K562 (cell line): ENCODE measurements at regions not wholly inside any gene's neighbourhood (a gene's known extent, or its start where the extent isn't known, plus 50 kb on each side); places are given as distances from the start of the nearest gene placed in this dataset.

ENCODE experiments used
- ATAC-seq: fragments of 200-7000 bp; cut with Tn5 transposase; 3 replicates; pipeline ENCODE4 v1.9.1; 2020; ENCODE audit warnings: moderate library complexity
- BruUV-seq: library from RNA; stranded (reverse); fragments of 400-500 nt; replicated peaks from 2 replicates; lab custom pipeline; 2021; lab: Mats Ljungman, UMichigan
- CTCF ChIA-PET: fragments of 300-600 bp; formaldehyde crosslinking; extraction: SDS; loops from one replicate; lab custom pipeline; 2021; ENCODE audit warnings: low intra/inter-chr PET ratio; lab: Yijun Ruan, JAX
- POLR2A ChIA-PET: fragments of 300-600, 350-650 bp; sonication (Branson Sonifier 250); formaldehyde crosslinking; extraction: SDS; loops from one replicate; lab custom pipeline; 2021; ENCODE audit warnings: antibody characterized with exemption, inconsistent platforms; lab: Yijun Ruan, JAX
- DNase-seq, 4 experiments: peaks; one replicate each; pipeline versions ENCODE4 v3.0.0 to v3.0.0-alpha.2; 2011 to 2018; ENCODE audit warnings: low spot score in 3 of 4, mixed read lengths in 3 of 4; ENCODE audit errors: extremely low read depth in 1 of 4
- FAIRE-seq: peaks from 2 replicates; lab custom pipeline; 2011; peaks lifted over from hg19 to GRCh38; lab: Jason Lieb, UNC
- H2AFZ ChIP-seq: 2 replicates; pipeline ENCODE4 v1.6.0; 2011; ENCODE audit warnings: low read depth, low read length, control low read depth, inconsistent platforms
- H3K27ac ChIP-seq: fragments of 200-600 bp; 3 replicates; pipeline ENCODE4 v1.8.0; 2011; ENCODE audit warnings: low read depth, mild to moderate bottlenecking, control low read depth, inconsistent platforms, low read length, moderate library complexity, mixed read lengths; ENCODE audit errors: extremely low read depth
- H3K27me3 ChIP-seq, 2 experiments: fragments of 300-600 bp in 1 of 2; 2 replicates in 1 of 2; 3 replicates in 1 of 2; pipeline versions ENCODE4 v1.6.0 to v1.8.0; 2011; ENCODE audit warnings: inconsistent platforms in 2 of 2, low read length in 2 of 2, mild to moderate bottlenecking in 1 of 2, mixed read lengths in 1 of 2, moderate library complexity in 1 of 2; ENCODE audit not compliant: control insufficient read depth in 2 of 2, insufficient read depth in 2 of 2
- H3K36me3 ChIP-seq: fragments of 300-600 bp; 3 replicates; pipeline ENCODE4 v1.8.0; 2011; ENCODE audit warnings: mild to moderate bottlenecking, low read length, inconsistent platforms; ENCODE audit not compliant: control insufficient read depth, insufficient read depth
- H3K4me1 ChIP-seq, 2 experiments: fragments of 200-600 bp in 1 of 2; replicated peaks in 1 of 2; 2 replicates in 1 of 2; 3 replicates in 1 of 2; pipeline versions ENCODE4 v1.5.1 to v1.8.0; 2011; ENCODE audit warnings: inconsistent platforms in 2 of 2, low read length in 2 of 2, mild to moderate bottlenecking in 1 of 2, mixed read lengths in 1 of 2, moderate library complexity in 1 of 2; ENCODE audit not compliant: control insufficient read depth in 2 of 2, insufficient read depth in 2 of 2
- H3K4me2 ChIP-seq: 2 replicates; pipeline ENCODE4 v1.6.1; 2011; ENCODE audit warnings: low read length, control low read depth, inconsistent platforms, mixed read lengths; ENCODE audit not compliant: insufficient read depth
- H3K4me3 ChIP-seq: fragments of 200-600 bp; sonication (generic), shearing (Covaris generic); 2 replicates; pipeline ENCODE4 v1.5.1; 2016; ENCODE audit warnings: control low read depth, inconsistent platforms
- H3K79me2 ChIP-seq: fragments of 200-600 bp; 3 replicates; pipeline ENCODE4 v1.8.0; 2011; ENCODE audit warnings: low read length, inconsistent platforms; ENCODE audit not compliant: control insufficient read depth, insufficient read depth
- H3K9ac ChIP-seq, 2 experiments: 2 replicates each; pipeline versions ENCODE4 v1.6.0 to v1.6.1; 2011; ENCODE audit warnings: low read depth in 2 of 2, low read length in 2 of 2, control low read depth in 1 of 2, inconsistent platforms in 1 of 2, mild to moderate bottlenecking in 1 of 2, mixed read lengths in 1 of 2; ENCODE audit not compliant: insufficient read depth in 1 of 2
- H3K9me1 ChIP-seq: one replicate; pipeline ENCODE4 v1.6.0; 2011; ENCODE audit warnings: inconsistent platforms, mild to moderate bottlenecking, low read length, moderate library complexity; ENCODE audit not compliant: control insufficient read depth, insufficient read depth
- H3K9me3 ChIP-seq: replicated peaks from 2 replicates; pipeline ENCODE4 v1.5.1; 2011; ENCODE audit warnings: low read depth, low read length, inconsistent platforms; ENCODE audit not compliant: control insufficient read depth, insufficient read depth
- H4K20me1 ChIP-seq: replicated peaks from 2 replicates; pipeline ENCODE4 v1.6.1; 2011; ENCODE audit warnings: low read length, inconsistent platforms, mixed read lengths; ENCODE audit not compliant: control insufficient read depth, insufficient read depth
- ARID3B ChIP-seq: fragments of 250-450 bp; sonication (Bioruptor Pico); IDR thresholded peaks from 2 replicates; pipeline ENCODE4 v1.4.0; 2020; ENCODE audit warnings: borderline replicate concordance
- HDAC8 ChIP-seq: fragments of 450-650 bp; IDR thresholded peaks from 2 replicates; pipeline ENCODE4 v1.6.1; 2016; ENCODE audit warnings: mild to moderate bottlenecking, missing genetic modification characterization, moderate library complexity, missing compliant biosample characterization
- MEIS2 ChIP-seq: fragments of 450-650 bp; IDR thresholded peaks from 2 replicates; pipeline ENCODE4 v1.6.1; 2014; ENCODE audit warnings: mild to moderate bottlenecking; ENCODE audit not compliant: partially characterized antibody
- MNT ChIP-seq, 2 experiments: fragments of 450-650 bp; conservative IDR thresholded peaks; 2 replicates each; pipeline ENCODE4 v1.6.1; 2017; ENCODE audit warnings: mild to moderate bottlenecking in 2 of 2, moderate library complexity in 2 of 2
- ZNF79 ChIP-seq: fragments of 250-450 bp; sonication (Bioruptor Pico); IDR thresholded peaks from 2 replicates; pipeline ENCODE4 v1.4.0; 2020; ENCODE audit warnings: low read depth, mild to moderate bottlenecking, moderate library complexity
- WGBS: fragments of 100-300 bp; shearing (Covaris generic); methylation state at CpG from one replicate; pipeline ENCODE4 v1.1.6; 2016; ENCODE audit warnings: low coverage, mixed read lengths; ENCODE audit not compliant: insufficient coverage; ENCODE audit errors: missing lambda C conversion rate; 5-methylcytosine and 5-hydroxymethylcytosine counted together
- in situ Hi-C: fragments of 300-500 bp; cut with MboI; formaldehyde crosslinking; loops from 4 replicates; pipeline ENCODE4 v1.15.0; 2018; ENCODE audit warnings: inconsistent platforms, mixed read lengths
- intact Hi-C: fragments of 100-400 bp; cut with micrococcal nuclease; formaldehyde crosslinking; loops from 2 replicates; pipeline ENCODE4 v1.14.2; 2022

GRCh38 chr2:18063826-18064470, 185.5 kb downstream of the KCNS3 start:
- intact Hi-C loops = no loop called here
- Histone ChIP-seq H3K36me3 (no peaks in the 10 kb centered on the region), H3K4me2 (no peak overlapping the region), H3K9me3 (no peaks in the 10 kb centered on the region), H3K4me3 (no peak overlapping the region)
- 0% methylated on average over 4 of the region's 4 CpGs for WGBS
- POLR2A ChIA-PET = interaction anchor here (0.8 kb wide), 1 partner anchor 12 kb away, joined by 3 read pairs; no protein-coding TSS in a partner anchor
- FAIRE-seq = no peak
- in situ Hi-C loops = no loop called here
- no peak for ATAC-seq
- no TSS peak for BruUV-seq
- CTCF ChIA-PET = no interaction called here
- TF ChIP-seq MEIS2 (no peak), ZNF79 (no peak), HDAC8 (tag) (no peak), ARID3B (CRISPR knock-in tag) (no peak), MNT (conservative IDR thresholded peaks at IDR 0.05) (no peak)
- TF ChIP-seq, all 486 proteins: peak for 0
- no peak overlapping the region for H3K9ac ChIP-seq
- no peaks in the 10 kb centered on the region for H3K9me1 ChIP-seq
- H3K27ac ChIP-seq = no peak overlapping the region
- no peaks in the 10 kb centered on the region for H3K79me2 ChIP-seq
- no peaks in the 10 kb centered on the region for H3K4me1 ChIP-seq
- no peaks in the 10 kb centered on the region for H3K27me3 ChIP-seq
- H4K20me1 ChIP-seq = no peaks in the 10 kb centered on the region
- H2AFZ ChIP-seq = no peak overlapping the region
- no peak for DNase-seq
